ENCODE measurements at regions not wholly inside any gene's neighbourhood (a gene's known extent, or its start where the extent isn't known, plus 50 kb on each side); places are given as distances from the start of the nearest gene placed in this dataset.

- Histone ChIP-seq H2BK15ac (ENCODE audit: low read depth, low read length) (no peak overlapping the region), H3T11ph (ENCODE audit: low read length) (no peak overlapping the region), H3K23ac (ENCODE audit: insufficient read length, low read depth, low read length) (no peak overlapping the region), H3K4me1 (ENCODE audit: insufficient read depth, low read length) (peaks cover 11% of the 10 kb centered on the region), H2BK5ac (ENCODE audit: insufficient read length, low read length) (no peak overlapping the region), H3K23me2 (ENCODE audit: insufficient read length, low read depth, low read length, poor library complexity, severe bottlenecking) (no peaks in the 10 kb centered on the region), H4K20me1 (ENCODE audit: control insufficient read depth, insufficient read depth, insufficient read length) (no peaks in the 10 kb centered on the region), H3K9me3 (ENCODE audit: control insufficient read depth, low read depth, low read length) (no peaks in the 10 kb centered on the region), H3K27ac (ENCODE audit: insufficient read length, low read depth, low read length) (no peak overlapping the region), H4K8ac (replicated peaks; ENCODE audit: insufficient read length, low read depth, low read length) (no peak overlapping the region), H2BK20ac (ENCODE audit: low read depth, low read length, poor library complexity, severe bottlenecking) (no peak overlapping the region), H2AK5ac (ENCODE audit: insufficient read length, low read length) (no peak overlapping the region), H2BK120ac (ENCODE audit: low read depth, low read length, poor library complexity, severe bottlenecking) (no peak overlapping the region), H2AFZ (ENCODE audit: low read length) (no peak overlapping the region), H3K14ac (ENCODE audit: insufficient read depth, low read length) (no peak overlapping the region), H3K9ac (ENCODE audit: extremely low read depth, insufficient read length, low read length) (no peak overlapping the region), H3K4me2 (ENCODE audit: insufficient read depth, insufficient read length, low read length) (no peak overlapping the region), H4K91ac (ENCODE audit: insufficient read length, low read depth, low read length) (no peak overlapping the region), H3K56ac (ENCODE audit: insufficient read length, low read depth, low read length) (no peak overlapping the region), H3K27me3 (ENCODE audit: insufficient read depth, low read length) (no peaks in the 10 kb centered on the region), H3K79me1 (ENCODE audit: insufficient read depth, low read depth, low read length, poor library complexity, severe bottlenecking) (no peaks in the 10 kb centered on the region), H3K18ac (ENCODE audit: insufficient read length, low read depth, low read length) (no peak overlapping the region), H4K5ac (ENCODE audit: insufficient read length, low read depth, low read length) (no peak overlapping the region), H3K4ac (ENCODE audit: low read depth, low read length) (no peak overlapping the region), H3K79me2 (ENCODE audit: insufficient read depth, low read length) (no peaks in the 10 kb centered on the region), H2BK12ac (ENCODE audit: insufficient read length, low read depth, low read length) (no peak overlapping the region)
- Mint-ChIP-seq H3K36me3 (ENCODE audit: insufficient read depth in 1 of 3, low read depth in 3 of 3) (no peaks in the 10 kb centered on the region), H3K4me1 (peaks cover 23 to 25% of the 10 kb centered on the region in 2 experiments), H3K27ac (no peak overlapping the region), H3K27me3 (ENCODE audit: low read depth) (no peaks in the 10 kb centered on the region), H3K4me3 (no peak overlapping the region), H3K9me3 (peaks cover 0 to 3% of the 10 kb centered on the region in 2 experiments; a peak in 2 of 5 replicates)
- DNase-seq = no peak
- no CpG with 5 or more reads among the region's 9 CpGs for WGBS (ENCODE audit: extremely low coverage, insufficient read length, low lambda C conversion rate)
- TF ChIP-seq CTCF (conservative IDR thresholded peaks at IDR 0.05) = no peak
These were observed 107.8 kb upstream of the ISL1 start for GRCh38 chr5:51275428-51275827.
